Fibroblast of lung (primary cell): ENCODE measurements at regions not wholly inside any gene's neighbourhood (a gene's known extent, or its start where the extent isn't known, plus 50 kb on each side); places are given as distances from the start of the nearest gene placed in this dataset.

ENCODE experiments used
- CTCF ChIP-seq, 2 donors: IDR thresholded peaks in 1 of 2; conservative IDR thresholded peaks in 1 of 2; 1 replicate in 1 of 2; 2 replicates in 1 of 2; pipeline ENCODE4 v1.5.1; 2011 to 2012; ENCODE audit warnings: low read length in 2 of 2, control low read depth in 1 of 2, inconsistent platforms in 1 of 2, low read depth in 1 of 2, mild to moderate bottlenecking in 1 of 2
- EZH2 ChIP-seq: IDR thresholded peaks from 2 replicates; pipeline ENCODE4 v1.5.1; 2012; ENCODE audit warnings: low read length, control low read depth, mild to moderate bottlenecking; ENCODE audit errors: missing control alignments

GRCh38 chr2:217705461-217705860, 297.3 kb downstream of the TNS1 start:
- TF ChIP-seq CTCF (conservative IDR thresholded peaks at IDR 0.05 in 1 of 2, IDR thresholded peaks at IDR 0.05 in 1 of 2; ENCODE audit: low read depth in 1 of 2, low read length in 2 of 2) (no peak), EZH2 (no peak)
